Gastroesophageal sphincter (tissue), 3 donors: ENCODE measurements at regions not wholly inside any gene's neighbourhood (a gene's known extent, or its start where the extent isn't known, plus 50 kb on each side); places are given as distances from the start of the nearest gene placed in this dataset.

Source experiments
- CTCF ChIP-seq, 4 experiments: fragments of 200-600 bp in 2 of 4; fragments of 450-650 bp in 2 of 4; sonication (generic) in 1 of 4; IDR thresholded peaks; one replicate each; pipeline ENCODE4 v1.5.1; 2017 to 2019; ENCODE audit warnings: antibody characterized with exemption in 4 of 4, mild to moderate bottlenecking in 2 of 4, moderate library complexity in 2 of 4
- EP300 ChIP-seq: sonication (generic); formaldehyde crosslinking; IDR thresholded peaks from one replicate; pipeline ENCODE4 v1.6.1; 2017; ENCODE audit warnings: antibody characterized with exemption, mild to moderate bottlenecking
- POLR2A ChIP-seq, 2 donors: fragments of 450-650 bp; IDR thresholded peaks; one replicate each; pipeline ENCODE4 v1.6.1; 2017; ENCODE audit warnings: antibody characterized with exemption in 2 of 2, mild to moderate bottlenecking in 2 of 2, moderate library complexity in 1 of 2
- POLR2AphosphoS5 ChIP-seq: sonication (generic); formaldehyde crosslinking; IDR thresholded peaks from one replicate; pipeline ENCODE4 v1.6.1; 2017; ENCODE audit warnings: antibody characterized with exemption

GRCh38 chr2:118728984-118729383 is 118.5 kb downstream of the EN1 start:
- TF ChIP-seq CTCF (IDR thresholded peaks at IDR 0.05), result no peak
- no peak for TF ChIP-seq EP300
- TF ChIP-seq POLR2AphosphoS5, result no peak
- TF ChIP-seq POLR2A (IDR thresholded peaks at IDR 0.05), result no peak
